ENCODE measurements at regions not wholly inside any gene's neighbourhood (a gene's known extent, or its start where the extent isn't known, plus 50 kb on each side); places are given as distances from the start of the nearest gene placed in this dataset.

DNA sequence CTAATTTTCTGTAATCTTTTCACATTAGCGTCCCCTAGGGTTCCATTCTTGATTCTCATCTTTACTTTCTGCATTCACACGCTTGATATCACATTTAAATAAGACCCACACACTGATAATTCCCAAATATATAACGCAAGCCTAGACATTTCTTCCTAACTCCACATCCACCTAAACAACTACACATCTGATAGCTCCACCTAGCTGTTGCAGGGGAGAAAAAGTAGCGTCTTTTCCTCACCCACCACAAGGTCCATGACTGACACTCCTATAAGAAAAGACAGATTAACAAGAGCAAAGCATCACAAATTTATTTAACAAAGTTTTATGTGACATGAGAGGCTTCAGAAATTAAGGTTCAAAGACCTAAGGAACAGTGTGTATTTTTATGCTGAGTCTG is 862.2 kb upstream of the DDX18 start:
- Histone ChIP-seq H3K79me2 (ENCODE audit: insufficient read depth, low read length) (no peaks in the 10 kb centered on the region), H2AFZ (ENCODE audit: low read depth, low read length) (no peak overlapping the region), H3K4me3 (ENCODE audit: insufficient read depth, low read depth, low read length) (no peak overlapping the region), H3K4me1 (ENCODE audit: insufficient read depth, low read length) (no peaks in the 10 kb centered on the region), H3K27me3 (ENCODE audit: insufficient read depth, low read length) (no peaks in the 10 kb centered on the region), H3K27ac (ENCODE audit: low read depth, low read length) (no peak overlapping the region), H3K4me2 (ENCODE audit: low read length) (no peak overlapping the region), H3K9me3 (ENCODE audit: insufficient read depth, low read depth, low read length) (no peaks in the 10 kb centered on the region), H3K9ac (ENCODE audit: low read length) (no peak overlapping the region), H4K20me1 (ENCODE audit: insufficient read depth, low read length) (no peaks in the 10 kb centered on the region), H3K36me3 (ENCODE audit: insufficient read depth, low read length) (no peaks in the 10 kb centered on the region)
- no peak overlapping the region for H3K4me3 Mint-ChIP-seq (ENCODE audit: unreplicated experiment)
- H3K4me1 Mint-ChIP-seq (ENCODE audit: low read depth, unreplicated experiment): no peaks in the 10 kb centered on the region
- FAIRE-seq: no peak
- H3K9me3 Mint-ChIP-seq (ENCODE audit: unreplicated experiment): no peaks in the 10 kb centered on the region
- TF ChIP-seq, protein P1, sequence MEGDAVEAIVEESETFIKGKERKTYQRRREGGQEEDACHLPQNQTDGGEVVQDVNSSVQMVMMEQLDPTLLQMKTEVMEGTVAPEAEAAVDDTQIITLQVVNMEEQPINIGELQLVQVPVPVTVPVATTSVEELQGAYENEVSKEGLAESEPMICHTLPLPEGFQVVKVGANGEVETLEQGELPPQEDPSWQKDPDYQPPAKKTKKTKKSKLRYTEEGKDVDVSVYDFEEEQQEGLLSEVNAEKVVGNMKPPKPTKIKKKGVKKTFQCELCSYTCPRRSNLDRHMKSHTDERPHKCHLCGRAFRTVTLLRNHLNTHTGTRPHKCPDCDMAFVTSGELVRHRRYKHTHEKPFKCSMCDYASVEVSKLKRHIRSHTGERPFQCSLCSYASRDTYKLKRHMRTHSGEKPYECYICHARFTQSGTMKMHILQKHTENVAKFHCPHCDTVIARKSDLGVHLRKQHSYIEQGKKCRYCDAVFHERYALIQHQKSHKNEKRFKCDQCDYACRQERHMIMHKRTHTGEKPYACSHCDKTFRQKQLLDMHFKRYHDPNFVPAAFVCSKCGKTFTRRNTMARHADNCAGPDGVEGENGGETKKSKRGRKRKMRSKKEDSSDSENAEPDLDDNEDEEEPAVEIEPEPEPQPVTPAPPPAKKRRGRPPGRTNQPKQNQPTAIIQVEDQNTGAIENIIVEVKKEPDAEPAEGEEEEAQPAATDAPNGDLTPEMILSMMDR (IDR thresholded peaks at IDR 0.05; ENCODE audit: insufficient read depth, low read depth, low read length): no peak
- no peak for TF ChIP-seq EZH2 (IDR thresholded peaks at IDR 0.05; ENCODE audit: insufficient read depth, low read length)
- no peaks in the 10 kb centered on the region for H3K27me3 Mint-ChIP-seq (ENCODE audit: low read depth, unreplicated experiment)
- DNase-seq (ENCODE audit: low read depth): no peak
- no peaks in the 10 kb centered on the region for H3K36me3 Mint-ChIP-seq (ENCODE audit: low read depth, unreplicated experiment)
- H3K27ac Mint-ChIP-seq (ENCODE audit: unreplicated experiment): no peak overlapping the region

DNA sequence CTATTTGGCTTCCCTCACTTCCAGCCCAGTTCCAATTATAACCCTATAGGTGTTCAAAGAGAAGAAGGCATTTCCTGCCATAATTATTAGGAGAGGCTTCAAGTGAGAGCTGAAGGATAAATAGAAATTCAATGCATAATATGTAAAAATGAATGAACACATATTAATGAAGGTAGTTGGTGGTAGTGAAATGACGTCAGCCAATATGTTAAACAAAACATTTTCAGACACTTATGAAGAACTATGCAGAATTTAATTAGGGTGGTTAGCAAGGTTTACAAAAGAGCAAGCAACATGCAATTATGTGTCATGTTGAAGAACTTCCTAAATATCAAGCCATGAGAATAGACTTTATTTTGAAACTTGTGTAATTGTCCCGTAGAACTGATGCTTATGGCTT is 858.8 kb upstream of the DDX18 start:
- no peak for FAIRE-seq
- H3K36me3 Mint-ChIP-seq (ENCODE audit: low read depth, unreplicated experiment): no peaks in the 10 kb centered on the region

DNA sequence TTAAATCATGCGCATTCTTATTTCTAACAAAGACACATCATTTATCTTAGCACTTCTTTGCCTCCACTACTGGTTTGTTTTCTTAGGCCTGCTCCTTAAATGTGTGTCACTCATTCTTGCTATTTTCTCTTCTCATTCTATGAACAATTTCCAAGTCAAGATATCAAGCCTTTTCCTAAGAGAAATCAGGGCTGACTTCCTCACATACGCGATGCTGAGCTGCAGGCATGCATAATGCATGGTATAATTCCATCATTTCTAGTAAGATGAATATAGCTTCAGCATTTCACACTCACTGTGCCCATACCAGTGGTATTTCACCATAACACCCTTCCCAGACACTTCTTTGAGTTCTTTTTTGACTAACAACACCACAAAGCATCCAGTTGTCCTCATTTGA is 838.9 kb upstream of the DDX18 start:
- peaks cover 3% of the 10 kb centered on the region for H3K4me1 Mint-ChIP-seq (ENCODE audit: low read depth, unreplicated experiment)
- no peaks in the 10 kb centered on the region for H3K9me3 ChIP-seq (ENCODE audit: insufficient read depth, low read depth, low read length)
- H3K27ac Mint-ChIP-seq (ENCODE audit: unreplicated experiment): no peak overlapping the region
- no peaks in the 10 kb centered on the region for H3K36me3 ChIP-seq (ENCODE audit: insufficient read depth, low read length)
- no peaks in the 10 kb centered on the region for H3K4me1 ChIP-seq (ENCODE audit: insufficient read depth, low read length)
- H3K27ac ChIP-seq (ENCODE audit: low read depth, low read length): no peak overlapping the region
- H4K20me1 ChIP-seq (ENCODE audit: insufficient read depth, low read length): no peaks in the 10 kb centered on the region
- H3K4me3 ChIP-seq (ENCODE audit: insufficient read depth, low read depth, low read length): no peak overlapping the region
- no peak for FAIRE-seq
- H3K79me2 ChIP-seq (ENCODE audit: insufficient read depth, low read length): no peaks in the 10 kb centered on the region
- H3K9me3 Mint-ChIP-seq (ENCODE audit: unreplicated experiment): no peaks in the 10 kb centered on the region
- H3K4me2 ChIP-seq (ENCODE audit: low read length): no peak overlapping the region
- no peak overlapping the region for H2AFZ ChIP-seq (ENCODE audit: low read depth, low read length)
- no peaks in the 10 kb centered on the region for H3K27me3 ChIP-seq (ENCODE audit: insufficient read depth, low read length)
- no peak for DNase-seq (ENCODE audit: low read depth)
- no peak overlapping the region for H3K4me3 Mint-ChIP-seq (ENCODE audit: unreplicated experiment)
- no peaks in the 10 kb centered on the region for H3K36me3 Mint-ChIP-seq (ENCODE audit: low read depth, unreplicated experiment)
- H3K9ac ChIP-seq (ENCODE audit: low read length): no peak overlapping the region
- H3K27me3 Mint-ChIP-seq (ENCODE audit: low read depth, unreplicated experiment): no peaks in the 10 kb centered on the region
- no peak for TF ChIP-seq EZH2 (IDR thresholded peaks at IDR 0.05; ENCODE audit: insufficient read depth, low read length)
- TF ChIP-seq, protein P1 (IDR thresholded peaks at IDR 0.05; ENCODE audit: insufficient read depth, low read depth, low read length): no peak

More for the DNA sequence above, 858.8 kb upstream of the DDX18 start:
- H4K20me1 ChIP-seq (ENCODE audit: insufficient read depth, low read length): no peaks in the 10 kb centered on the region
- no peak for TF ChIP-seq EZH2 (IDR thresholded peaks at IDR 0.05; ENCODE audit: insufficient read depth, low read length)
- TF ChIP-seq, protein P1 (IDR thresholded peaks at IDR 0.05; ENCODE audit: insufficient read depth, low read depth, low read length): no peak
- Mint-ChIP-seq H3K4me3 (ENCODE audit: unreplicated experiment) (no peak overlapping the region), H3K9me3 (ENCODE audit: unreplicated experiment) (no peaks in the 10 kb centered on the region), H3K27me3 (ENCODE audit: low read depth, unreplicated experiment) (no peaks in the 10 kb centered on the region), H3K27ac (ENCODE audit: unreplicated experiment) (no peak overlapping the region), H3K4me1 (ENCODE audit: low read depth, unreplicated experiment) (no peaks in the 10 kb centered on the region)
- H3K9me3 ChIP-seq (ENCODE audit: insufficient read depth, low read depth, low read length): no peaks in the 10 kb centered on the region
- no peak overlapping the region for H3K4me2 ChIP-seq (ENCODE audit: low read length)
- H2AFZ ChIP-seq (ENCODE audit: low read depth, low read length): no peak overlapping the region
- no peak overlapping the region for H3K9ac ChIP-seq (ENCODE audit: low read length)
- H3K4me1 ChIP-seq (ENCODE audit: insufficient read depth, low read length): no peaks in the 10 kb centered on the region
- H3K36me3 ChIP-seq (ENCODE audit: insufficient read depth, low read length): no peaks in the 10 kb centered on the region
- H3K27ac ChIP-seq (ENCODE audit: low read depth, low read length): no peak overlapping the region
- no peak for DNase-seq (ENCODE audit: low read depth)
- H3K27me3 ChIP-seq (ENCODE audit: insufficient read depth, low read length): no peaks in the 10 kb centered on the region
- no peaks in the 10 kb centered on the region for H3K79me2 ChIP-seq (ENCODE audit: insufficient read depth, low read length)
- H3K4me3 ChIP-seq (ENCODE audit: insufficient read depth, low read depth, low read length): no peak overlapping the region
